Testis (tissue), 2 donors: ENCODE measurements at regions not wholly inside any gene's neighbourhood (a gene's known extent, or its start where the extent isn't known, plus 50 kb on each side); places are given as distances from the start of the nearest gene placed in this dataset.

Source experiments
- POLR2A ChIP-seq: fragments of 450-650 bp; IDR thresholded peaks from one replicate; pipeline ENCODE4 v1.6.1; 2017; ENCODE audit warnings: antibody characterized with exemption, mild to moderate bottlenecking, moderate library complexity
- TF ChIP-seq, protein P1 (sequence below), 3 experiments: fragments of 450-650 bp in 2 of 3; fragments of 200-600 bp in 1 of 3; sonication (generic) in 1 of 3; IDR thresholded peaks; one replicate each; pipeline ENCODE4 v1.5.1; 2016 to 2019; ENCODE audit warnings: antibody characterized with exemption in 3 of 3, mild to moderate bottlenecking in 2 of 3, moderate library complexity in 1 of 3

DNA sequence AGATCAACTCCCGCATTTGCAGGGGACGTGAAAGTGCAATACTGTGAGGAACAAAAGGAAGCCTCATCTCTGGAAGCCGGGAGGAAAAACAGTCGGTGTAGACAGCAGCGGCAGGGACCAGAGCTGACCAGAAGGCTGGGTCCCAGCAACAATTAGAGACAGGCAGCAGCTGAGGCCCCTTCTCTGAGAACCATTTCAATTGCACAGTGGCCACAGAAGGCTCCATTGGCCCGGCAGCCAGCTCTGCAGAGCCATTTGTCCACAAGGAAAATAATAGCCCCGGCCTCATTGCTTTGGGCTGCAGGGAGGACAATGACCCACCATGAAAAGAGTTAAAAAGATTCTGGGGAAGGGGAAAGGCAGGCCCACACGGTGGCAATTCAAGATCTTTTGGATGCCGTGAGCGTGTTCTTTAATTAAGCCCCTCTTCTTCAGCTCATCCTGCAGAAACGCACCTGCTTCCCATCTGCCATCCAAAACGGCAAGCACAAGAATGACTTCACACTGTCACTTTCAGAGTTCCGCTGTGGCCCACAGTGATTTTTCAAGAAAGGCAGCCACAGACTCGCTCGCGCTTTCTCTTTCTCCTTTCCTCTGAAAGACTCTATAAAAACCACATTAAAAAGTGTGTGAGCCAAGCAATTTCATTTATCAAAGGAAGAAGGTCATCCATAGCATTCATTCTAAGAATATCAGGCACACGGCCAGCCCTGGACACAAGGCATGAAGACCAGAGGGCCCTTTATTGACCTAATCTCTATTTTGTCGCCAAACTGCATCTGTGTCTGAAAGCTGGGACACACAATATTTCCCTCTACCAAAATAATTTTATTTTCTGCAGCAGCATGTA lies 293.6 kb downstream of the SOX11 start:
- TF ChIP-seq, protein P1, sequence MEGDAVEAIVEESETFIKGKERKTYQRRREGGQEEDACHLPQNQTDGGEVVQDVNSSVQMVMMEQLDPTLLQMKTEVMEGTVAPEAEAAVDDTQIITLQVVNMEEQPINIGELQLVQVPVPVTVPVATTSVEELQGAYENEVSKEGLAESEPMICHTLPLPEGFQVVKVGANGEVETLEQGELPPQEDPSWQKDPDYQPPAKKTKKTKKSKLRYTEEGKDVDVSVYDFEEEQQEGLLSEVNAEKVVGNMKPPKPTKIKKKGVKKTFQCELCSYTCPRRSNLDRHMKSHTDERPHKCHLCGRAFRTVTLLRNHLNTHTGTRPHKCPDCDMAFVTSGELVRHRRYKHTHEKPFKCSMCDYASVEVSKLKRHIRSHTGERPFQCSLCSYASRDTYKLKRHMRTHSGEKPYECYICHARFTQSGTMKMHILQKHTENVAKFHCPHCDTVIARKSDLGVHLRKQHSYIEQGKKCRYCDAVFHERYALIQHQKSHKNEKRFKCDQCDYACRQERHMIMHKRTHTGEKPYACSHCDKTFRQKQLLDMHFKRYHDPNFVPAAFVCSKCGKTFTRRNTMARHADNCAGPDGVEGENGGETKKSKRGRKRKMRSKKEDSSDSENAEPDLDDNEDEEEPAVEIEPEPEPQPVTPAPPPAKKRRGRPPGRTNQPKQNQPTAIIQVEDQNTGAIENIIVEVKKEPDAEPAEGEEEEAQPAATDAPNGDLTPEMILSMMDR (IDR thresholded peaks at IDR 0.05), result no peak
- no peak for TF ChIP-seq POLR2A
